HepG2 (cell line): ENCODE measurements at regions not wholly inside any gene's neighbourhood (a gene's known extent, or its start where the extent isn't known, plus 50 kb on each side); places are given as distances from the start of the nearest gene placed in this dataset.
A peak's percentile ranks its signal among the peaks of the same experiment; 100 is the strongest.

Source experiments
- CBX5 ChIP-seq: sonication (generic); formaldehyde crosslinking; IDR thresholded peaks from 2 replicates; pipeline ENCODE4 v1.4.0; 2020; ENCODE audit warnings: missing genetic modification reagents, borderline replicate concordance
- SIN3A ChIP-seq: IDR thresholded peaks from 2 replicates; pipeline ENCODE4 v1.6.1; 2011; ENCODE audit warnings: low read depth, mild to moderate bottlenecking, control low read depth, low read length, borderline replicate concordance
- ZBTB20 ChIP-seq: sonication (generic); formaldehyde crosslinking; IDR thresholded peaks from 2 replicates; pipeline ENCODE4 v1.8.1; 2023; ENCODE audit warnings: missing genetic modification reagents, low read depth, mild to moderate bottlenecking, borderline replicate concordance
- ZNF619 ChIP-seq: sonication (generic); formaldehyde crosslinking; IDR thresholded peaks from 2 replicates; pipeline ENCODE4 v1.4.0; 2020; ENCODE audit warnings: mild to moderate bottlenecking, missing genetic modification reagents
- ZNF709 ChIP-seq: sonication (generic); formaldehyde crosslinking; IDR thresholded peaks from 2 replicates; pipeline ENCODE4 v1.5.0; 2020; ENCODE audit warnings: mild to moderate bottlenecking, missing genetic modification reagents
- TF ChIP-seq, protein P1 (sequence below): sonication (generic); formaldehyde crosslinking; conservative IDR thresholded peaks from 2 replicates; pipeline ENCODE4 v1.4.0; 2020; ENCODE audit warnings: missing genetic modification reagents
- TF ChIP-seq, protein P2 (sequence below): sonication (generic); formaldehyde crosslinking; IDR thresholded peaks from 2 replicates; pipeline ENCODE4 v1.4.0; 2020; ENCODE audit warnings: missing genetic modification reagents
- TF ChIP-seq, protein P3 (sequence below), 2 experiments: IDR thresholded peaks; 2 replicates each; pipeline ENCODE4 v1.6.1; 2011 to 2012; ENCODE audit warnings: low read length in 2 of 2, borderline replicate concordance in 1 of 2, low read depth in 1 of 2, mild to moderate bottlenecking in 1 of 2, moderate library complexity in 1 of 2
- TF ChIP-seq, protein P4 (sequence below): sonication (generic); formaldehyde crosslinking; IDR thresholded peaks from 2 replicates; pipeline ENCODE4 v1.5.0; 2020; ENCODE audit warnings: mild to moderate bottlenecking, missing genetic modification reagents, moderate library complexity
- TF ChIP-seq, protein P5 (sequence below): sonication (generic); formaldehyde crosslinking; IDR thresholded peaks from 2 replicates; pipeline ENCODE4 v1.4.0; 2020; ENCODE audit warnings: mild to moderate bottlenecking, missing genetic modification reagents, borderline replicate concordance

- TF ChIP-seq, protein P1, sequence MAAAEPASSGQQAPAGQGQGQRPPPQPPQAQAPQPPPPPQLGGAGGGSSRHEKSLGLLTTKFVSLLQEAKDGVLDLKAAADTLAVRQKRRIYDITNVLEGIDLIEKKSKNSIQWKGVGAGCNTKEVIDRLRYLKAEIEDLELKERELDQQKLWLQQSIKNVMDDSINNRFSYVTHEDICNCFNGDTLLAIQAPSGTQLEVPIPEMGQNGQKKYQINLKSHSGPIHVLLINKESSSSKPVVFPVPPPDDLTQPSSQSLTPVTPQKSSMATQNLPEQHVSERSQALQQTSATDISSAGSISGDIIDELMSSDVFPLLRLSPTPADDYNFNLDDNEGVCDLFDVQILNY = no peak
- TF ChIP-seq, protein P2, sequence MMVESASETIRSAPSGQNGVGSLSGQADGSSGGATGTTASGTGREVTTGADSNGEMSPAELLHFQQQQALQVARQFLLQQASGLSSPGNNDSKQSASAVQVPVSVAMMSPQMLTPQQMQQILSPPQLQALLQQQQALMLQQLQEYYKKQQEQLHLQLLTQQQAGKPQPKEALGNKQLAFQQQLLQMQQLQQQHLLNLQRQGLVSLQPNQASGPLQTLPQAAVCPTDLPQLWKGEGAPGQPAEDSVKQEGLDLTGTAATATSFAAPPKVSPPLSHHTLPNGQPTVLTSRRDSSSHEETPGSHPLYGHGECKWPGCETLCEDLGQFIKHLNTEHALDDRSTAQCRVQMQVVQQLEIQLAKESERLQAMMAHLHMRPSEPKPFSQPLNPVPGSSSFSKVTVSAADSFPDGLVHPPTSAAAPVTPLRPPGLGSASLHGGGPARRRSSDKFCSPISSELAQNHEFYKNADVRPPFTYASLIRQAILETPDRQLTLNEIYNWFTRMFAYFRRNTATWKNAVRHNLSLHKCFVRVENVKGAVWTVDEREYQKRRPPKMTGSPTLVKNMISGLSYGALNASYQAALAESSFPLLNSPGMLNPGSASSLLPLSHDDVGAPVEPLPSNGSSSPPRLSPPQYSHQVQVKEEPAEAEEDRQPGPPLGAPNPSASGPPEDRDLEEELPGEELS (CRISPR knock-in tag) = 0 out of 2 replicates have a peak, but pooled peaks have one; percentile 12
- TF ChIP-seq, protein P3, sequence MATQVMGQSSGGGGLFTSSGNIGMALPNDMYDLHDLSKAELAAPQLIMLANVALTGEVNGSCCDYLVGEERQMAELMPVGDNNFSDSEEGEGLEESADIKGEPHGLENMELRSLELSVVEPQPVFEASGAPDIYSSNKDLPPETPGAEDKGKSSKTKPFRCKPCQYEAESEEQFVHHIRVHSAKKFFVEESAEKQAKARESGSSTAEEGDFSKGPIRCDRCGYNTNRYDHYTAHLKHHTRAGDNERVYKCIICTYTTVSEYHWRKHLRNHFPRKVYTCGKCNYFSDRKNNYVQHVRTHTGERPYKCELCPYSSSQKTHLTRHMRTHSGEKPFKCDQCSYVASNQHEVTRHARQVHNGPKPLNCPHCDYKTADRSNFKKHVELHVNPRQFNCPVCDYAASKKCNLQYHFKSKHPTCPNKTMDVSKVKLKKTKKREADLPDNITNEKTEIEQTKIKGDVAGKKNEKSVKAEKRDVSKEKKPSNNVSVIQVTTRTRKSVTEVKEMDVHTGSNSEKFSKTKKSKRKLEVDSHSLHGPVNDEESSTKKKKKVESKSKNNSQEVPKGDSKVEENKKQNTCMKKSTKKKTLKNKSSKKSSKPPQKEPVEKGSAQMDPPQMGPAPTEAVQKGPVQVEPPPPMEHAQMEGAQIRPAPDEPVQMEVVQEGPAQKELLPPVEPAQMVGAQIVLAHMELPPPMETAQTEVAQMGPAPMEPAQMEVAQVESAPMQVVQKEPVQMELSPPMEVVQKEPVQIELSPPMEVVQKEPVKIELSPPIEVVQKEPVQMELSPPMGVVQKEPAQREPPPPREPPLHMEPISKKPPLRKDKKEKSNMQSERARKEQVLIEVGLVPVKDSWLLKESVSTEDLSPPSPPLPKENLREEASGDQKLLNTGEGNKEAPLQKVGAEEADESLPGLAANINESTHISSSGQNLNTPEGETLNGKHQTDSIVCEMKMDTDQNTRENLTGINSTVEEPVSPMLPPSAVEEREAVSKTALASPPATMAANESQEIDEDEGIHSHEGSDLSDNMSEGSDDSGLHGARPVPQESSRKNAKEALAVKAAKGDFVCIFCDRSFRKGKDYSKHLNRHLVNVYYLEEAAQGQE (IDR thresholded peaks at IDR 0.05; ENCODE audit: borderline replicate concordance in 1 of 2, low read depth in 1 of 2, low read length in 2 of 2) = no peak
- TF ChIP-seq ZNF709 (CRISPR knock-in tag) (0 out of 2 replicates have a peak, but pooled peaks have one; percentile 54), SIN3A (no peak), ZBTB20 (CRISPR knock-in tag) (no peak), ZNF619 (CRISPR knock-in tag) (no peak), CBX5 (CRISPR knock-in tag) (no peak)
- TF ChIP-seq, protein P4, sequence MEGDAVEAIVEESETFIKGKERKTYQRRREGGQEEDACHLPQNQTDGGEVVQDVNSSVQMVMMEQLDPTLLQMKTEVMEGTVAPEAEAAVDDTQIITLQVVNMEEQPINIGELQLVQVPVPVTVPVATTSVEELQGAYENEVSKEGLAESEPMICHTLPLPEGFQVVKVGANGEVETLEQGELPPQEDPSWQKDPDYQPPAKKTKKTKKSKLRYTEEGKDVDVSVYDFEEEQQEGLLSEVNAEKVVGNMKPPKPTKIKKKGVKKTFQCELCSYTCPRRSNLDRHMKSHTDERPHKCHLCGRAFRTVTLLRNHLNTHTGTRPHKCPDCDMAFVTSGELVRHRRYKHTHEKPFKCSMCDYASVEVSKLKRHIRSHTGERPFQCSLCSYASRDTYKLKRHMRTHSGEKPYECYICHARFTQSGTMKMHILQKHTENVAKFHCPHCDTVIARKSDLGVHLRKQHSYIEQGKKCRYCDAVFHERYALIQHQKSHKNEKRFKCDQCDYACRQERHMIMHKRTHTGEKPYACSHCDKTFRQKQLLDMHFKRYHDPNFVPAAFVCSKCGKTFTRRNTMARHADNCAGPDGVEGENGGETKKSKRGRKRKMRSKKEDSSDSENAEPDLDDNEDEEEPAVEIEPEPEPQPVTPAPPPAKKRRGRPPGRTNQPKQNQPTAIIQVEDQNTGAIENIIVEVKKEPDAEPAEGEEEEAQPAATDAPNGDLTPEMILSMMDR (CRISPR knock-in tag) = 0 out of 2 replicates have a peak, but pooled peaks have one; percentile 2
- TF ChIP-seq, protein P5, sequence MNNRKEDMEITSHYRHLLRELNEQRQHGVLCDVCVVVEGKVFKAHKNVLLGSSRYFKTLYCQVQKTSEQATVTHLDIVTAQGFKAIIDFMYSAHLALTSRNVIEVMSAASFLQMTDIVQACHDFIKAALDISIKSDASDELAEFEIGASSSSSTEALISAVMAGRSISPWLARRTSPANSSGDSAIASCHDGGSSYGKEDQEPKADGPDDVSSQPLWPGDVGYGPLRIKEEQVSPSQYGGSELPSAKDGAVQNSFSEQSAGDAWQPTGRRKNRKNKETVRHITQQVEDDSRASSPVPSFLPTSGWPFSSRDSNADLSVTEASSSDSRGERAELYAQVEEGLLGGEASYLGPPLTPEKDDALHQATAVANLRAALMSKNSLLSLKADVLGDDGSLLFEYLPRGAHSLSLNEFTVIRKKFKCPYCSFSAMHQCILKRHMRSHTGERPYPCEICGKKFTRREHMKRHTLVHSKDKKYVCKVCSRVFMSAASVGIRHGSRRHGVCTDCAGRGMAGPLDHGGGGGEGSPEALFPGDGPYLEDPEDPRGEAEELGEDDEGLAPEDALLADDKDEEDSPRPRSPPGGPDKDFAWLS (CRISPR knock-in tag) = no peak
Measured at GRCh38 chr6:41459738-41460137, 86.4 kb upstream of the FOXP4 start.
